Thyroid gland (tissue), 4 donors: ENCODE measurements at regions not wholly inside any gene's neighbourhood (a gene's known extent, or its start where the extent isn't known, plus 50 kb on each side); places are given as distances from the start of the nearest gene placed in this dataset.
"Not testable (repeated sequence)": the region's sequence is repeated elsewhere in the genome, so short reads cannot be mapped to it uniquely, and the experiment has no call there.

ENCODE experiments used
- DNase-seq, 2 donors: peaks; one replicate each; pipeline ENCODE4 v3.0.0-alpha.2; 2019
- H3K27ac ChIP-seq, 3 donors: fragments of 200-600 bp; sonication (generic); 1 replicate in 2 of 3; 2 replicates in 1 of 3; pipeline ENCODE4 v1.5.1; 2016 to 2019; ENCODE audit warnings: mild to moderate bottlenecking in 1 of 3, moderate library complexity in 1 of 3
- H3K27me3 ChIP-seq: fragments of 200-600 bp; sonication (generic); one replicate; pipeline ENCODE4 v1.5.1; 2019
- H3K36me3 ChIP-seq, 2 donors: fragments of 200-600 bp; sonication (generic); one replicate each; pipeline ENCODE4 v1.5.1; 2016 to 2019
- H3K4me1 ChIP-seq, 2 donors: fragments of 200-600 bp; sonication (generic); one replicate each; pipeline ENCODE4 v1.5.1; 2017 to 2019
- H3K4me3 ChIP-seq, 3 donors: fragments of 200-600 bp; sonication (generic); replicated peaks in 1 of 3; 1 replicate in 2 of 3; 2 replicates in 1 of 3; pipeline ENCODE4 v1.5.1; 2016; ENCODE audit warnings: mild to moderate bottlenecking in 1 of 3
- H3K9me3 ChIP-seq: fragments of 200-600 bp; sonication (generic); one replicate; pipeline ENCODE4 v1.5.1; 2017
- POLR2A ChIP-seq, 2 donors: fragments of 450-650 bp; IDR thresholded peaks; one replicate each; pipeline ENCODE4 v1.6.1; 2017; ENCODE audit warnings: antibody characterized with exemption in 2 of 2, mild to moderate bottlenecking in 2 of 2, moderate library complexity in 1 of 2
- WGBS, 2 donors: methylation state at CpG; one replicate each; pipeline ENCODE4 v1.1.5; 2017; 5-methylcytosine and 5-hydroxymethylcytosine counted together
- intact Hi-C: fragments of 100-400 bp; cut with DNase I; formaldehyde crosslinking; loops from one replicate; pipeline ENCODE4 v1.15.1; 2023
- TF ChIP-seq, protein P1 (sequence below), 6 experiments: fragments of 200-600 bp in 3 of 6; fragments of 450-650 bp in 3 of 6; sonication (generic) in 3 of 6; IDR thresholded peaks; one replicate each; pipeline ENCODE4 v1.5.1; 2016 to 2019; ENCODE audit warnings: antibody characterized with exemption in 6 of 6, mild to moderate bottlenecking in 2 of 6, inconsistent platforms in 1 of 6, moderate library complexity in 1 of 6

DNA sequence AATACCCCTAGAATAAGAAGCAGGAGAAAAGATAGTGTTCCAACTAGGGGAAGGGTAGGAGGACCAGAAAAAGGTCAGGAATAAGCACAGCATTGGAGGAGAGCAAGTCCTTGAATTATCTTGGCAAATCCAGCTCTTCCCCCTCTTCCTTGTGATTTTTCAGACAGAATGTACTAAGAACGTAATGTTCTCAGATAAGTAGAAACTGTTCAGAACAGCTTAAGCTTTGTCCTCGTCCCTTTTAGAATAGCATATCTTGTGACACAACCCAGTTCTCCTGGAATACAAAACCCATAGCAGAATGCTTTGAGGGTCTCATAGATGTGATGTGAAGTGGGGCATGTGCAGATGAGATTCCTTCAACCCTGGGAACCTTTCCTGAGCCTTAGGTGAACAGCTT, 97.4 kb downstream of the EMB start:
- Histone ChIP-seq H3K4me1 (no peaks in the 10 kb centered on the region), H3K4me3 (no peak overlapping the region), H3K36me3 (no peaks in the 10 kb centered on the region), H3K9me3 (no peaks in the 10 kb centered on the region), H3K27ac (no peak overlapping the region), H3K27me3 (no peaks in the 10 kb centered on the region)
- no peak for TF ChIP-seq POLR2A (IDR thresholded peaks at IDR 0.05)
- TF ChIP-seq, protein P1, sequence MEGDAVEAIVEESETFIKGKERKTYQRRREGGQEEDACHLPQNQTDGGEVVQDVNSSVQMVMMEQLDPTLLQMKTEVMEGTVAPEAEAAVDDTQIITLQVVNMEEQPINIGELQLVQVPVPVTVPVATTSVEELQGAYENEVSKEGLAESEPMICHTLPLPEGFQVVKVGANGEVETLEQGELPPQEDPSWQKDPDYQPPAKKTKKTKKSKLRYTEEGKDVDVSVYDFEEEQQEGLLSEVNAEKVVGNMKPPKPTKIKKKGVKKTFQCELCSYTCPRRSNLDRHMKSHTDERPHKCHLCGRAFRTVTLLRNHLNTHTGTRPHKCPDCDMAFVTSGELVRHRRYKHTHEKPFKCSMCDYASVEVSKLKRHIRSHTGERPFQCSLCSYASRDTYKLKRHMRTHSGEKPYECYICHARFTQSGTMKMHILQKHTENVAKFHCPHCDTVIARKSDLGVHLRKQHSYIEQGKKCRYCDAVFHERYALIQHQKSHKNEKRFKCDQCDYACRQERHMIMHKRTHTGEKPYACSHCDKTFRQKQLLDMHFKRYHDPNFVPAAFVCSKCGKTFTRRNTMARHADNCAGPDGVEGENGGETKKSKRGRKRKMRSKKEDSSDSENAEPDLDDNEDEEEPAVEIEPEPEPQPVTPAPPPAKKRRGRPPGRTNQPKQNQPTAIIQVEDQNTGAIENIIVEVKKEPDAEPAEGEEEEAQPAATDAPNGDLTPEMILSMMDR (IDR thresholded peaks at IDR 0.05): no peak
- WGBS, 2 donors: 70 to 81% methylated on average over 2 of the region's 2 CpGs
- intact Hi-C loops: no loop called here
- no peak for DNase-seq

DNA sequence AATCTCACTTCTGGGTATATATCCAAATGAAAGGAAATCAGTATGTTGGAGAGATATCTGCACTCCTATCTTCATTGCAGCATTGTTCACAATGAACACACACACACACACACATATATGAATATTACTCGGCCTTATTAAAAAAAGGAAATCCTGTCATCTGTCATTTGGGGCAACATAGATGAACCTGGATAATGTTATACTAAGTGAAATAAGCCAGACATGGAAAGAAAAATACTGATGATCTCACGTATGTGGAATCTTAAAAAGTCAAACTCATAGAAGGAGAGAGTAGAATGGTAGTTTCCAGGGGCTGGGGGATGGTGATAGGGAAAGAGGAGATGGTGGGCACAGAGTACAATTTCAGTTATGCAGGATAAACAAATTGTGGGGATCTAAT, 100.3 kb downstream of the EMB start:
- no peaks in the 10 kb centered on the region for H3K27me3 ChIP-seq
- no peak overlapping the region for H3K27ac ChIP-seq
- H3K36me3 ChIP-seq: no peaks in the 10 kb centered on the region
- no peak for DNase-seq
- intact Hi-C loops: no loop called here
- H3K9me3 ChIP-seq: no peaks in the 10 kb centered on the region
- TF ChIP-seq, protein P1 (IDR thresholded peaks at IDR 0.05): no peak
- no peak for TF ChIP-seq POLR2A (IDR thresholded peaks at IDR 0.05)
- no peaks in the 10 kb centered on the region for H3K4me1 ChIP-seq
- H3K4me3 ChIP-seq: no peak overlapping the region
- 82% methylated on average over 2 of the region's 2 CpGs for WGBS, 2 donors

DNA sequence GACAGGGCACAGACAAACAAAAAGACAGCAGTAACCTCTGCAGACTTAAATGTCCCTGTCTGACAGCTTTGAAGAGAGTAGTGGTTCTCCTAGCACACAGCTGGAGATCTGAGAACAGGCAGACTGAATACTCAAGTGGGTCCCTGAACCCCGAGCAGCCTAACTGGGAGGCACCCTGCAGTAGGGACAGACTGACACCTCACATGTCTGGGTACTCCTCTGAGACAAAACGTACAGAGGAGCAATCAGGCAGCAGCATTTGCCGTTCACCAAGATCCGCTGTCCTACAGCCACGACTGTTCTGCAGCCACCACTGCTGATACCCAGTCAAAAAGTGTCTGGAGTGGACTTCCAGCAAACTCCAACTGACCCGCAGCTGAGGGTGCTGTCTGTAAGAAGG, 110.5 kb downstream of the EMB start:
- H3K27me3 ChIP-seq, intact Hi-C loops, DNase-seq, H3K36me3 ChIP-seq, H3K4me3 ChIP-seq, H3K4me1 ChIP-seq, H3K9me3 ChIP-seq, H3K27ac ChIP-seq: not testable (repeated sequence)
- 76 to 78% methylated on average over 6 of the region's 6 CpGs for WGBS, 2 donors

DNA sequence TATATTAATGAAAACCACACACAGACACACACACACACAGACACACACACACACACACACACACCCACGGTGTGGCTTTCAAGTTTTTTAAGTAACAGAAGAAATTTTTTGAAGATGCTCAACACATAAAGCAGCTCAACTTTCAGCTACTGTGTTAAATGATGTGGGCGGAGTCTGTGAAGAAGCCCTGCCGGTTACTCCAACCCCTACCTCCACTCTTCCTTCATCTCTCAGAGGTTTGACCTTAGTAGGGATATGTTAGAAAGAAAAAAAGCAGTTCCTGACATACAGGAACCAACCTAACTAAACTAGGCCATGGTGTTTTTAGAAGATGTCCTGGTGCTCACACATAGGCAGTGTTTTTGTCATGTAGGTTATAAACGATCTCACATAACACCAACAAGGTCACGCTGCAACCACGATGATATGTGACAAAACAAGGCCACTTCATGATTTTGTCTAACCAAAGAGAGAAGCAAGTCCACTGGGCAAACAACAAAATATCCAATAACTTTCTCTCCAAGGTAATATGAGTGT, 112.8 kb downstream of the EMB start:
- 67 to 69% methylated on average over 6 of the region's 6 CpGs for WGBS, 2 donors
- Histone ChIP-seq H3K27ac (no peak overlapping the region), H3K27me3 (no peaks in the 10 kb centered on the region), H3K4me1 (no peaks in the 10 kb centered on the region), H3K9me3 (no peaks in the 10 kb centered on the region), H3K4me3 (no peak overlapping the region), H3K36me3 (no peaks in the 10 kb centered on the region)
- TF ChIP-seq POLR2A (IDR thresholded peaks at IDR 0.05): no peak
- TF ChIP-seq, protein P1 (IDR thresholded peaks at IDR 0.05): no peak
- intact Hi-C loops: no loop called here
- no peak for DNase-seq

DNA sequence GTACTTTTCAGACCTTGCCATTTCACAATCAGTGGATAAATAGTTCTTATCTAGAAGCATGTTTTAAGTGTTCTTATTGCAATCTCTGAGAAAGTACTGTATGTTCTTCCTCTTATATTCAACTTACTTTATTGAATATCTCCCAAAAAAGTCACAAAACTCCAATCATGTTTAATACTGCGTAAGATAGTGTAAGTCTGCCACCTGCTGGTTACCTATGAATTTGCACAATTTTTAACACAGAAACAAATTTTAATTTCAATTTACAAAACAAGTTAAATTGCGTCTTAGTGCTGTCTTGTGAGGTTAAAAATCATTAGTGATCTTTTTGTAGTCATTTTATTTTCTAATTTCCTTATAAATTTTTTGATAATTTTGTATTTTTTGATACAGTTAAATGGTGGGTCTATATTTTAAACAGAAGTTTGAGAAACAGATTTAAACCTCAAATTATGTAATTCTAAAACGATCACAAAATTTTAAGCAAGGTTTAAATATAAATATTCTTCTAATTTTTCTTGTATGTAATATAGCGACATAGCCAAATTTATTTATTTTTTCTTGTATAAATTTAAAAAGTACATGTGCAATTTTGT, 115.8 kb downstream of the EMB start:
- TF ChIP-seq, protein P1 (IDR thresholded peaks at IDR 0.05): peak in 5 of 6 experiments; percentile 36 to 69 (median 62)
- TF ChIP-seq POLR2A (IDR thresholded peaks at IDR 0.05): no peak
- H3K4me1 ChIP-seq: no peaks in the 10 kb centered on the region
- intact Hi-C loops: no loop called here
- no peak overlapping the region for H3K4me3 ChIP-seq
- H3K36me3 ChIP-seq: no peaks in the 10 kb centered on the region
- 26 to 31% methylated on average over 4 of the region's 4 CpGs for WGBS, 2 donors
- DNase-seq: no peak
- no peak overlapping the region for H3K27ac ChIP-seq
- H3K9me3 ChIP-seq: no peaks in the 10 kb centered on the region
- H3K27me3 ChIP-seq: no peaks in the 10 kb centered on the region
